ENCODE measurements at regions not wholly inside any gene's neighbourhood (a gene's known extent, or its start where the extent isn't known, plus 50 kb on each side); places are given as distances from the start of the nearest gene placed in this dataset.

DNA sequence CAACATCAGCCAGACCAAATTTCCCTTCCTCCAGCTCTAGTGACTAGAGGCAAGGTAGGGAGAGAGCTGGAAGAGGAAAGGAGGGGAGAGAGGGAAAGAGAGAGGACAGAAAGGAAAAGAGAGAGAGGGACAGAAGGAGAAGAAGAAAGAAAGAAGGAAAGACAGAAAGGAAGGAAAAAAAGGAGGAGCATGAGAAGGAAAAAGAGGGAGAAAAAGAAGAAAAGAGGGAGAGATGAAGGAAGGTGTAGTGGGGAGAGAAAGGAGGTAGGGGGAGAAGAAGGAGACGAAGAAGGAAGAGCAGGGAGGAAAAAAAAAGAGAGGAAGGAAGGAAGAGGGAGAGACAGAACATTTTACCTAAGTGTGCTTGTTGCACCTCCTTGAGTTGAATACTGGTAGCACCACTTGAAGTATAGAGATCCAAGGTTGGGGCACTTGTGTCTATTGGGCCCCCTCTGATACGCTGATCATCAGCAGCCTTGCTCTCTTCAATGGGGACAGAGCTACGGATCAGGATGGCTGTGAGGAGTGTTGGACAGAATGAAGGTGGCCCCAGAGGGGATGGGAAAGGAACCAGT is 232.5 kb downstream of the SUDS3 start:
- TF ChIP-seq, protein P1, sequence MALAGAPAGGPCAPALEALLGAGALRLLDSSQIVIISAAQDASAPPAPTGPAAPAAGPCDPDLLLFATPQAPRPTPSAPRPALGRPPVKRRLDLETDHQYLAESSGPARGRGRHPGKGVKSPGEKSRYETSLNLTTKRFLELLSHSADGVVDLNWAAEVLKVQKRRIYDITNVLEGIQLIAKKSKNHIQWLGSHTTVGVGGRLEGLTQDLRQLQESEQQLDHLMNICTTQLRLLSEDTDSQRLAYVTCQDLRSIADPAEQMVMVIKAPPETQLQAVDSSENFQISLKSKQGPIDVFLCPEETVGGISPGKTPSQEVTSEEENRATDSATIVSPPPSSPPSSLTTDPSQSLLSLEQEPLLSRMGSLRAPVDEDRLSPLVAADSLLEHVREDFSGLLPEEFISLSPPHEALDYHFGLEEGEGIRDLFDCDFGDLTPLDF (CRISPR knock-in tag; IDR thresholded peaks at IDR 0.05) = no peak
- TF ChIP-seq RELA (CRISPR knock-in tag; IDR thresholded peaks at IDR 0.05; ENCODE audit: borderline replicate concordance) (no peak), NR2C2 (CRISPR knock-in tag; IDR thresholded peaks at IDR 0.05) (no peak), ZNF121 (CRISPR knock-in tag; IDR thresholded peaks at IDR 0.05) (no peak), NR3C1 (CRISPR knock-in tag; conservative IDR thresholded peaks at IDR 0.05; ENCODE audit: low read depth) (no peak), ESRRA (CRISPR knock-in tag; IDR thresholded peaks at IDR 0.05; ENCODE audit: borderline replicate concordance) (no peak)
- TF ChIP-seq, protein P2, sequence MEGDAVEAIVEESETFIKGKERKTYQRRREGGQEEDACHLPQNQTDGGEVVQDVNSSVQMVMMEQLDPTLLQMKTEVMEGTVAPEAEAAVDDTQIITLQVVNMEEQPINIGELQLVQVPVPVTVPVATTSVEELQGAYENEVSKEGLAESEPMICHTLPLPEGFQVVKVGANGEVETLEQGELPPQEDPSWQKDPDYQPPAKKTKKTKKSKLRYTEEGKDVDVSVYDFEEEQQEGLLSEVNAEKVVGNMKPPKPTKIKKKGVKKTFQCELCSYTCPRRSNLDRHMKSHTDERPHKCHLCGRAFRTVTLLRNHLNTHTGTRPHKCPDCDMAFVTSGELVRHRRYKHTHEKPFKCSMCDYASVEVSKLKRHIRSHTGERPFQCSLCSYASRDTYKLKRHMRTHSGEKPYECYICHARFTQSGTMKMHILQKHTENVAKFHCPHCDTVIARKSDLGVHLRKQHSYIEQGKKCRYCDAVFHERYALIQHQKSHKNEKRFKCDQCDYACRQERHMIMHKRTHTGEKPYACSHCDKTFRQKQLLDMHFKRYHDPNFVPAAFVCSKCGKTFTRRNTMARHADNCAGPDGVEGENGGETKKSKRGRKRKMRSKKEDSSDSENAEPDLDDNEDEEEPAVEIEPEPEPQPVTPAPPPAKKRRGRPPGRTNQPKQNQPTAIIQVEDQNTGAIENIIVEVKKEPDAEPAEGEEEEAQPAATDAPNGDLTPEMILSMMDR (IDR thresholded peaks at IDR 0.05) = no peak
- TF ChIP-seq, protein P3, sequence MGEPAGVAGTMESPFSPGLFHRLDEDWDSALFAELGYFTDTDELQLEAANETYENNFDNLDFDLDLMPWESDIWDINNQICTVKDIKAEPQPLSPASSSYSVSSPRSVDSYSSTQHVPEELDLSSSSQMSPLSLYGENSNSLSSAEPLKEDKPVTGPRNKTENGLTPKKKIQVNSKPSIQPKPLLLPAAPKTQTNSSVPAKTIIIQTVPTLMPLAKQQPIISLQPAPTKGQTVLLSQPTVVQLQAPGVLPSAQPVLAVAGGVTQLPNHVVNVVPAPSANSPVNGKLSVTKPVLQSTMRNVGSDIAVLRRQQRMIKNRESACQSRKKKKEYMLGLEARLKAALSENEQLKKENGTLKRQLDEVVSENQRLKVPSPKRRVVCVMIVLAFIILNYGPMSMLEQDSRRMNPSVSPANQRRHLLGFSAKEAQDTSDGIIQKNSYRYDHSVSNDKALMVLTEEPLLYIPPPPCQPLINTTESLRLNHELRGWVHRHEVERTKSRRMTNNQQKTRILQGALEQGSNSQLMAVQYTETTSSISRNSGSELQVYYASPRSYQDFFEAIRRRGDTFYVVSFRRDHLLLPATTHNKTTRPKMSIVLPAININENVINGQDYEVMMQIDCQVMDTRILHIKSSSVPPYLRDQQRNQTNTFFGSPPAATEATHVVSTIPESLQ (CRISPR knock-in tag; IDR thresholded peaks at IDR 0.05) = no peak
- TF ChIP-seq, protein P4, sequence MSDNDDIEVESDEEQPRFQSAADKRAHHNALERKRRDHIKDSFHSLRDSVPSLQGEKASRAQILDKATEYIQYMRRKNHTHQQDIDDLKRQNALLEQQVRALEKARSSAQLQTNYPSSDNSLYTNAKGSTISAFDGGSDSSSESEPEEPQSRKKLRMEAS (CRISPR knock-in tag; IDR thresholded peaks at IDR 0.05) = no peak
